Thyroid gland (tissue), 4 donors: ENCODE measurements at regions not wholly inside any gene's neighbourhood (a gene's known extent, or its start where the extent isn't known, plus 50 kb on each side); places are given as distances from the start of the nearest gene placed in this dataset.

Experiments used
- DNase-seq, 2 donors: peaks; one replicate each; pipeline ENCODE4 v3.0.0-alpha.2; 2019
- H3K27ac ChIP-seq, 3 donors: fragments of 200-600 bp; sonication (generic); 1 replicate in 2 of 3; 2 replicates in 1 of 3; pipeline ENCODE4 v1.5.1; 2016 to 2019; ENCODE audit warnings: mild to moderate bottlenecking in 1 of 3, moderate library complexity in 1 of 3
- H3K27me3 ChIP-seq: fragments of 200-600 bp; sonication (generic); one replicate; pipeline ENCODE4 v1.5.1; 2019
- H3K36me3 ChIP-seq, 2 donors: fragments of 200-600 bp; sonication (generic); one replicate each; pipeline ENCODE4 v1.5.1; 2016 to 2019
- H3K4me1 ChIP-seq, 2 donors: fragments of 200-600 bp; sonication (generic); one replicate each; pipeline ENCODE4 v1.5.1; 2017 to 2019
- H3K4me3 ChIP-seq, 3 donors: fragments of 200-600 bp; sonication (generic); replicated peaks in 1 of 3; 1 replicate in 2 of 3; 2 replicates in 1 of 3; pipeline ENCODE4 v1.5.1; 2016; ENCODE audit warnings: mild to moderate bottlenecking in 1 of 3
- H3K9me3 ChIP-seq: fragments of 200-600 bp; sonication (generic); one replicate; pipeline ENCODE4 v1.5.1; 2017
- POLR2A ChIP-seq, 2 donors: fragments of 450-650 bp; IDR thresholded peaks; one replicate each; pipeline ENCODE4 v1.6.1; 2017; ENCODE audit warnings: antibody characterized with exemption in 2 of 2, mild to moderate bottlenecking in 2 of 2, moderate library complexity in 1 of 2
- WGBS, 2 donors: methylation state at CpG; one replicate each; pipeline ENCODE4 v1.1.5; 2017; 5-methylcytosine and 5-hydroxymethylcytosine counted together
- intact Hi-C: fragments of 100-400 bp; cut with DNase I; formaldehyde crosslinking; loops from one replicate; pipeline ENCODE4 v1.15.1; 2023
- TF ChIP-seq, protein P1 (sequence below), 6 experiments: fragments of 200-600 bp in 3 of 6; fragments of 450-650 bp in 3 of 6; sonication (generic) in 3 of 6; IDR thresholded peaks; one replicate each; pipeline ENCODE4 v1.5.1; 2016 to 2019; ENCODE audit warnings: antibody characterized with exemption in 6 of 6, mild to moderate bottlenecking in 2 of 6, inconsistent platforms in 1 of 6, moderate library complexity in 1 of 6

DNA sequence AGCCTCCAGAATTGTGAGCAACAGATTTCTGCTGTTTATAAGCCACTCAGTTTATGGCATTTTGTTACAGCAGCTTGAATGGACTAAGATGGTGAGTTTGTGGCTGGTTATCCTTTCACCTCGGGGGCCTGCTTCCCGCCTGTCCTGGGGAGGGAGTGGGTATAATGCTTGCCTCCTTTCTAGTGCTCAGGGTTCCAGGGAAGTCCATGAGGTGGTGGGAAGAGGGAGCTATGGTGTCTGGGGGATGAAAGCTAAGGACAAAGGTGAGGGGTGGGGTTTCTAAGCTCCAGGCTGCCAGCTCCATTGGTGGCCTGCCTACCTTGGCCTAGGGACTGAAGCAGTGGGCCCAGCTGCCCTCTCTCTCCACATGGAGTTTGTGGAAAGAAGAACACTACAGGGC is 50.2 kb upstream of the SDK2 start:
- Histone ChIP-seq H3K36me3 (no peaks in the 10 kb centered on the region), H3K4me1 (no peaks in the 10 kb centered on the region), H3K27ac (no peak overlapping the region), H3K4me3 (no peak overlapping the region), H3K9me3 (no peaks in the 10 kb centered on the region), H3K27me3 (no peaks in the 10 kb centered on the region)
- TF ChIP-seq, protein P1, sequence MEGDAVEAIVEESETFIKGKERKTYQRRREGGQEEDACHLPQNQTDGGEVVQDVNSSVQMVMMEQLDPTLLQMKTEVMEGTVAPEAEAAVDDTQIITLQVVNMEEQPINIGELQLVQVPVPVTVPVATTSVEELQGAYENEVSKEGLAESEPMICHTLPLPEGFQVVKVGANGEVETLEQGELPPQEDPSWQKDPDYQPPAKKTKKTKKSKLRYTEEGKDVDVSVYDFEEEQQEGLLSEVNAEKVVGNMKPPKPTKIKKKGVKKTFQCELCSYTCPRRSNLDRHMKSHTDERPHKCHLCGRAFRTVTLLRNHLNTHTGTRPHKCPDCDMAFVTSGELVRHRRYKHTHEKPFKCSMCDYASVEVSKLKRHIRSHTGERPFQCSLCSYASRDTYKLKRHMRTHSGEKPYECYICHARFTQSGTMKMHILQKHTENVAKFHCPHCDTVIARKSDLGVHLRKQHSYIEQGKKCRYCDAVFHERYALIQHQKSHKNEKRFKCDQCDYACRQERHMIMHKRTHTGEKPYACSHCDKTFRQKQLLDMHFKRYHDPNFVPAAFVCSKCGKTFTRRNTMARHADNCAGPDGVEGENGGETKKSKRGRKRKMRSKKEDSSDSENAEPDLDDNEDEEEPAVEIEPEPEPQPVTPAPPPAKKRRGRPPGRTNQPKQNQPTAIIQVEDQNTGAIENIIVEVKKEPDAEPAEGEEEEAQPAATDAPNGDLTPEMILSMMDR (IDR thresholded peaks at IDR 0.05), result no peak
- no peak for TF ChIP-seq POLR2A (IDR thresholded peaks at IDR 0.05)
- 94 to 95% methylated on average over 2 of the region's 2 CpGs for WGBS, 2 donors
- intact Hi-C loops, result no loop called here
- DNase-seq, result no peak

DNA sequence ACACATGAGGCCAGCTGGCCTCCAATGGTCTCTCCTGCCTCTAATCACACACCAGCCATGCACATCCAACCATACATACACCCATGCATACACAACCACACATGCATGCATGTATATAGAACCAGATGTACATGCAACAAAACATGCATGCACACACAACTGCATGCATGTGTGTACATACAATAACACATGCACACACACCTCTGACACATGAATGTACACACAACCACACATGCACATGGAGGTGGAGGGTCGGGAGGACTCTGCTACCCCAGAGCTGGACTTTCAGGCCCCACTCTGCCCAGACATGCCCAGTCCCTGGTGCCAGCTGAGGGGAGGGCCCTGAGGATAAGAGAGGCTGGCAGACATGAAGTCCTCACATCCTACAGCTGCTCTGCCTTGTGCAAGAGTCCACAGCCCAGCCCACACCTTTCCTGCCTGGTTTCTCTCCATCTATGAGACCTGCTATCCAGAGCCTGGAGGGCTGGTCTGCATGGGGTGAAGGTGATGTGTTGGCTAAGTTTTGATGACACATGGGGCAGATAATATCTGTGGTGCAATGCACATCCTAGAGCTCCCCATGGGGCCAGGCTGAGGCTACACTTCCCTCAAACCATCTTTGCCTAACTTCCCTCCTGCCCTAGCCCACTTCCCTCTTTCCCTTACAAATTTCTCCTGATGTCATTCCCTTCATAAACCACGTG is 50.9 kb upstream of the SDK2 start:
- 70% methylated on average over 2 of the region's 2 CpGs for WGBS, 2 donors
- no peak overlapping the region for H3K27ac ChIP-seq
- H3K27me3 ChIP-seq, result no peaks in the 10 kb centered on the region
- TF ChIP-seq, protein P1 (IDR thresholded peaks at IDR 0.05), result no peak
- no peak for TF ChIP-seq POLR2A (IDR thresholded peaks at IDR 0.05)
- intact Hi-C loops, result loop anchor here (5.0 kb wide), 1 partner anchor 253 kb away; no protein-coding TSS in a partner anchor
- no peak overlapping the region for H3K4me3 ChIP-seq
- no peaks in the 10 kb centered on the region for H3K36me3 ChIP-seq
- no peaks in the 10 kb centered on the region for H3K4me1 ChIP-seq
- H3K9me3 ChIP-seq, result no peaks in the 10 kb centered on the region
- DNase-seq, result no peak

- no peak for DNase-seq
- H3K27me3 ChIP-seq, result no peaks in the 10 kb centered on the region
- intact Hi-C loops, result loop anchor here (5.0 kb wide), 1 partner anchor 254 kb away; no protein-coding TSS in a partner anchor
- no peak overlapping the region for H3K4me3 ChIP-seq
- H3K36me3 ChIP-seq, result no peaks in the 10 kb centered on the region
- H3K27ac ChIP-seq, result no peak overlapping the region
- no peak for TF ChIP-seq POLR2A (IDR thresholded peaks at IDR 0.05)
- TF ChIP-seq, protein P1 (IDR thresholded peaks at IDR 0.05), result no peak
- 88 to 92% methylated on average over 3 of the region's 3 CpGs for whole genome bisulfite sequencing, 2 donors
- no peaks in the 10 kb centered on the region for H3K4me1 ChIP-seq
- H3K9me3 ChIP-seq, result no peaks in the 10 kb centered on the region
These were observed 52.0 kb upstream of the SDK2 start for GRCh38 chr17:73696251-73696650.

- WGBS, 2 donors, result 31 to 32% methylated on average over 5 of the region's 5 CpGs
- Histone ChIP-seq H3K27ac (no peak overlapping the region), H3K27me3 (no peaks in the 10 kb centered on the region), H3K4me3 (no peak overlapping the region), H3K9me3 (no peaks in the 10 kb centered on the region), H3K4me1 (no peaks in the 10 kb centered on the region), H3K36me3 (no peaks in the 10 kb centered on the region)
- no peak for DNase-seq
- no peak for TF ChIP-seq POLR2A (IDR thresholded peaks at IDR 0.05)
- TF ChIP-seq, protein P1 (IDR thresholded peaks at IDR 0.05), result peak in 1 of 6 experiments; percentile 23
- intact Hi-C loops, result loop anchor here (5.0 kb wide), 1 partner anchor 256 kb away; no protein-coding TSS in a partner anchor
These were observed 53.6 kb upstream of the SDK2 start for GRCh38 chr17:73697872-73698271.

GRCh38 chr17:73698966-73699365 is 54.7 kb upstream of the SDK2 start:
- TF ChIP-seq POLR2A (IDR thresholded peaks at IDR 0.05), result no peak
- TF ChIP-seq, protein P1 (IDR thresholded peaks at IDR 0.05), result no peak
- intact Hi-C loops, result loop anchor here (5.0 kb wide), 1 partner anchor 257 kb away; no protein-coding TSS in a partner anchor
- WGBS, 2 donors, result 60 to 76% methylated on average over 2 to 5 of the region's 5 CpGs
- Histone ChIP-seq H3K27me3 (no peaks in the 10 kb centered on the region), H3K4me1 (no peaks in the 10 kb centered on the region), H3K36me3 (no peaks in the 10 kb centered on the region), H3K4me3 (no peak overlapping the region), H3K9me3 (no peaks in the 10 kb centered on the region), H3K27ac (no peak overlapping the region)
- DNase-seq, result no peak
